ENCODE measurements at regions not wholly inside any gene's neighbourhood (a gene's known extent, or its start where the extent isn't known, plus 50 kb on each side); places are given as distances from the start of the nearest gene placed in this dataset.

GRCh38 chr2:2642906-2643890 is 312.1 kb upstream of the MYT1L start:
- H3K9me3 ChIP-seq, result no peaks in the 10 kb centered on the region
- no peaks in the 10 kb centered on the region for H3K27me3 ChIP-seq (ENCODE audit: low read depth)
- no peak for DNase-seq (ENCODE audit: low spot score in 2 of 2)
- no peaks in the 10 kb centered on the region for H3K36me3 ChIP-seq (replicated peaks)
- in situ Hi-C loops (cut with MboI; ENCODE audit: low sequenced_read_pairs), result no loop called here
- H3K4me1 ChIP-seq, result no peaks in the 10 kb centered on the region
- H3K4me3 ChIP-seq, result no peak overlapping the region

DNA sequence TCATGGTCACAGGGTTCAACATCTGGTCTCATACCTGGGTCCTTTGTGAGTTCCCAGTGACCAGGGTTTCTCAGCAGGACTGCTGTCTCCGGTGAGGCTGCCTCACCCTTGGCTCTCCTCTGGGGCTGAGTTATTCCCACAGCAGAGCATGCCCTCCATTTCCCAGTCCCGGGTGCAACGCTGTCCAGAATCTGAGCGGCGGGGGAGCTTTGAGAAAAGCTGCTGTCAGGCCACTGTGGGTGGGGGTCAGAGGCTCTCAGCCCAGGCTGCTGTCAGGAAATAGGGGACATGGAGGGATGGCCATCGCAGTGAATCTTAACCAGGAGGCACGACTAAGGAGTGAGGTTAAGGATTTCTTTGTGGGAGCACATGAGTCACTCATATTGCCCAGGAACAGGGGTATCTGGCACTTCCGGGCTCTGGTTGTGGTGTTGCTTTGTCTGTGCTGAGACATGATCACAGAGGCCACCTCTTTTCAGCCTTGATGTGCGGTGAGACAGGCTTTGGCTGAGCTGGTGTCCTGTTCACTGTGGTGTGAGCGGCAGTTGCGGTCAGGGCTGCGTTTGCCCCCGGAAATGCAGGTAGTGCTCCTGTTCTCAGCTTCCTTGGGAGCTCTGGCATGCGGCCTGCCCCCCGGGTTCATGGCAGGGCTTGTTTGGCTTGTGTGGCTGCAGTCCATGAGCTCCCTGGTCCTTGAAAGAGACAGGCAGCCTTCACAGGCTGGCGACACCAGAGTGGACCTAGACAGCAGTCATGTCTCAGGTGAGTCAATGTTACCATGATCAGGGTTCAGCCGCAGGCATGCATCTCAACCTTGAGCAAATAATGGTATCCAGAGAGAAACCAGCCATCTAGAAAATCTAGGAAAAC is 310.7 kb upstream of the MYT1L start:
- in situ Hi-C loops (cut with MboI; ENCODE audit: low sequenced_read_pairs), result no loop called here
- DNase-seq (ENCODE audit: low spot score in 2 of 2), result no peak
- H3K4me1 ChIP-seq, result no peaks in the 10 kb centered on the region

DNA sequence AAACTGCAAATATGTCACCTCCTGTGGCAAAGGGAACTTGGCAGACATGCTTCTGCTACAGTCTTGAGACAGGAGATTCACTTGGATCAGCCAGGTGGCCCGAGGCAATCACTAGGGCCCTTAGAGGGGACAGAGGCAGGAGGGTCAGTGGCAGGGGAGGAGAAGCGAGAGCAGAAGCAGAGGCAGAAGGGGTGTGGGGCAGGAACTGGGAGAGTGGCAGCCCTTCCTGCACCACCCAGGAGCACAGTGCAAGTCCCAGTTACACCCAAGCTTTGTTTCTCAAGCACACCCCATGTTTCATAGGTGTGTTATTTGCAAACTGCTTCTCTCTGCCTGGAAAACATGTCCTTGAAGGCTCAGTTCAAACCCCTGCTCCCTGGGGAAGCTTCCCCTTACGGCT is 309.7 kb upstream of the MYT1L start:
- no peak for DNase-seq (ENCODE audit: low spot score in 2 of 2)
- no peaks in the 10 kb centered on the region for H3K4me1 ChIP-seq
- H3K27me3 ChIP-seq (ENCODE audit: low read depth), result no peaks in the 10 kb centered on the region
- in situ Hi-C loops (cut with MboI; ENCODE audit: low sequenced_read_pairs), result no loop called here
- no peaks in the 10 kb centered on the region for H3K36me3 ChIP-seq (replicated peaks)
- H3K9me3 ChIP-seq, result no peaks in the 10 kb centered on the region
- no peak overlapping the region for H3K4me3 ChIP-seq

More for the DNA sequence above, 310.7 kb upstream of the MYT1L start:
- Histone ChIP-seq H3K36me3 (replicated peaks) (no peaks in the 10 kb centered on the region), H3K9me3 (no peaks in the 10 kb centered on the region), H3K4me3 (no peak overlapping the region), H3K27me3 (ENCODE audit: low read depth) (no peaks in the 10 kb centered on the region)

DNA sequence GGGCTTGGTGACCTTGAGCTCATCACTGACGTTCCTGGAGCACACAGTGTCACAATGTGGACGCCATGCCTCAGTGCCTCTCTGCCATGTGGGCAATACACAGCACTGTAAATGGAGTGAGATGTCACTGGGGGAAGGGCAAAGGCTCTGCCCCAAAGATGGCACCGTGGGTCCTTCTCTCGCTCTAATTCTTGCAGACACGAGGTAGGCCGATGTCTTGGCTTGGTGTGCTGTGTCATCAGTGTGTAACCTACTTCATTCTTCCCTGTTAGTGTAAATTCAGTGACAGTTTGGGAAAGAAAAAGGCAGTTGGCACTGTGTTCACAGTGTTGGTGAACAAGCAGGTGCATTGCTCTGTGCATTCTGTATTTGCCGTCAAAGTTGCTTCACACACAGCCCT is 309.3 kb upstream of the MYT1L start:
- H3K27me3 ChIP-seq (ENCODE audit: low read depth), result no peaks in the 10 kb centered on the region
- H3K36me3 ChIP-seq (replicated peaks), result no peaks in the 10 kb centered on the region
- H3K4me1 ChIP-seq, result no peaks in the 10 kb centered on the region
- DNase-seq (ENCODE audit: low spot score in 2 of 2), result no peak
- H3K9me3 ChIP-seq, result no peaks in the 10 kb centered on the region
- in situ Hi-C loops (cut with MboI; ENCODE audit: low sequenced_read_pairs), result no loop called here
- no peak overlapping the region for H3K4me3 ChIP-seq

DNA sequence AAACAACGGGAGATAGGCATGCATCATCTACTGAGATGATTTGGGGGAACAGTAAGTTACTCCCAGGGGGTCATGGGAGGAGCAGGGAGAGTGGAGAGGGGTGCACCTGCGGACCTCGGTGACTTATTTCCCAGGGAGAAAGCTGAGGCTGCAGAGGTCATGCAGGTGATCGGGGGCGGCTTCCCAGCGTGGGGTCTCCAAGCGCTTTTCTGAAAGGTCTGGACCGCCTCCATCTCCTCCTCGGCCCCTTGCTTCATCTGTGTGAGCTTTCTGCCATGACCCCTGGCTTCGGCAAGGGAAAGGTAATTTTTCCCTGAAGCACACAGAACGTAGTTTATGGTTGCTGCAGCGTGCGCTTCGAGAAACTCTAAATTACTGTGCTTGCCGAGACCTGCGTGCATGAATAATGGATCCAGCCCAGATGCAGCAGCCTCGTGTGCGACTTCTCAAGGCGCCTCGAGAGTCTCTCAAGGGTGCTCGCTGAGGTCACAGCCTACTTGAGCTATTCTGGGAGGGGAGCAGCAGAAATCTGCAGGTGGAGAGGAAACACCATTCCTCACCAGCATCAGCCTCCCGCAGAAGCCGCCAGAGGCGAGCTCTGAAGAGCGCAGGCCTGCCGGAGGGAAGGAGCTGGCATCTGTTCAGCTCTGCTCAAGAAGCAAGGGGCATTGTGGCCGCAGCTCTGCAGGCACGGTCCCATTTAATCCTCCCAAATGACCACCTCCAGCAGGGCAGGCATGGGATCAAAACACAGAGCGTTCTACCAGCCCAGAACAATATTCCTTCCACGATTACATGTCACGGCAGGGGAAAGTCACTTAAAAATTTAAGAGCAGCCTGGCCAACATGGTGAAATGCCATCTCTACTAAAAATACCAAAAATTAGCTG is 308.4 kb upstream of the MYT1L start:
- no peak for DNase-seq (ENCODE audit: low spot score in 2 of 2)
- Histone ChIP-seq H3K4me1 (no peaks in the 10 kb centered on the region), H3K4me3 (no peak overlapping the region), H3K9me3 (no peaks in the 10 kb centered on the region), H3K27me3 (ENCODE audit: low read depth) (no peaks in the 10 kb centered on the region), H3K36me3 (replicated peaks) (no peaks in the 10 kb centered on the region)
- in situ Hi-C loops (cut with MboI; ENCODE audit: low sequenced_read_pairs), result no loop called here

DNA sequence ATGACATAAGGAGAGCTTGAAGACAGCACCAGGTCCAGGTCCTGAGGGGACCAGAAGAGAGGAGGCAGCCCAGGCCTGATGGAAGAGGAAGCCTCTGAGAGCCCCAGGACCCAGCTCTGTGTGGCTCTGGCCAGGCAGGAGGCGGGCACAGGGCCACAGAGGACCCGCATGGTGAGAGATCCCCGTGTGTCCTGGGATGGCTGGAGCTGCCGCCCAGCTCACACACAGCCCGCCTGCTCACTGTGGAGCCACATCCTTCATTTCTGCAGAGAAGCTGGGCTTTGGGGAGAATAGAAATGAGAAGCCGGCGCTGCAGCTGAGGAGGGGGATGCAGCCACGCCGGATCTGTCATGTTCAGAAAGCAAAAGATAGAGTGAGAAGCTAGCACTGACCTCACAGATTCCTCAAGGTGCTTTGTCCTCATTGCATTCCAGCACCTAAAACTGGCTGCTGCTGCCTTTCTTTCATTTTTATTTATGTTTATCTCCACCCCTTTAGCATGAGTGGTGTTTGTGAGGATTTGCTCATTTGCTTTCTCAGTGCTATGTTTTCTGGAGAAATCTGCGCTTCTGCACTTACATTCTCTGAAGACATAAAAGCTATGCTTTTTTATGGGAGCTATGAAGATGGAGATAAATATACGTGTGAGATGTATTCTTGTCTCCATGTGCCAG is 307.6 kb upstream of the MYT1L start:
- no peaks in the 10 kb centered on the region for H3K27me3 ChIP-seq (ENCODE audit: low read depth)
- H3K4me3 ChIP-seq, result no peak overlapping the region
- no peaks in the 10 kb centered on the region for H3K4me1 ChIP-seq
- DNase-seq (ENCODE audit: low spot score in 2 of 2), result no peak
- no peaks in the 10 kb centered on the region for H3K36me3 ChIP-seq (replicated peaks)
- H3K9me3 ChIP-seq, result no peaks in the 10 kb centered on the region
- in situ Hi-C loops (cut with MboI; ENCODE audit: low sequenced_read_pairs), result no loop called here

GRCh38 chr2:2636813-2637212 is 305.7 kb upstream of the MYT1L start:
- H3K4me1 ChIP-seq, result no peaks in the 10 kb centered on the region
- in situ Hi-C loops (cut with MboI; ENCODE audit: low sequenced_read_pairs), result no loop called here
- no peaks in the 10 kb centered on the region for H3K27me3 ChIP-seq (ENCODE audit: low read depth)

GRCh38 chr2:2635025-2635528 is 304.0 kb upstream of the MYT1L start:
- no peaks in the 10 kb centered on the region for H3K9me3 ChIP-seq
- in situ Hi-C loops (cut with MboI; ENCODE audit: low sequenced_read_pairs), result no loop called here
- DNase-seq (ENCODE audit: low spot score in 2 of 2), result no peak
- H3K36me3 ChIP-seq (replicated peaks), result no peaks in the 10 kb centered on the region
- no peak overlapping the region for H3K4me3 ChIP-seq
- H3K27me3 ChIP-seq (ENCODE audit: low read depth), result no peaks in the 10 kb centered on the region
- no peaks in the 10 kb centered on the region for H3K4me1 ChIP-seq

More at GRCh38 chr2:2636813-2637212, 305.7 kb upstream of the MYT1L start:
- Histone ChIP-seq H3K9me3 (no peaks in the 10 kb centered on the region), H3K4me3 (no peak overlapping the region), H3K36me3 (replicated peaks) (no peaks in the 10 kb centered on the region)
- DNase-seq (ENCODE audit: low spot score in 2 of 2), result no peak

DNA sequence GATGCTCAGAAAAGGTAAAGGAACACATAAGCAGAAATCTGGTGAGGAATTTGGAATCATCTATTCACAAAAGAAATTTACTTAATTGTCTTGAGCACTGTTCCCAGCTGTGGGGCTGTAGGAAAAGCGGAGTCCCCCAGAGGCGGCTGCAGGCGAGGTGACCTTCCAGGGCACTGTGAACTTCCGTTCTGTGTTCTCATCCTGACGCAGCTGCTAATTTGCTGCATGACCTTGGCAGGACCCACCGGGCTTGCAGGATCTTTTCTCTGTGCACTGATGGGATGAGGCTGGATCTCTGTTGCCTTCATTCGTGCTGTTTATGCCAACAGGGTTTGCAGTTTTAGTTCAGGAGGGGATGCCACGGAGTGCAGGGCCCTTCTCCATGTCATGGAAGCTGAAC is 301.9 kb upstream of the MYT1L start:
- no peaks in the 10 kb centered on the region for H3K36me3 ChIP-seq (replicated peaks)
- no peaks in the 10 kb centered on the region for H3K9me3 ChIP-seq
- H3K4me1 ChIP-seq, result no peaks in the 10 kb centered on the region
- H3K4me3 ChIP-seq, result no peak overlapping the region
- in situ Hi-C loops (cut with MboI; ENCODE audit: low sequenced_read_pairs), result no loop called here
- no peaks in the 10 kb centered on the region for H3K27me3 ChIP-seq (ENCODE audit: low read depth)
- no peak for DNase-seq (ENCODE audit: low spot score in 2 of 2)

DNA sequence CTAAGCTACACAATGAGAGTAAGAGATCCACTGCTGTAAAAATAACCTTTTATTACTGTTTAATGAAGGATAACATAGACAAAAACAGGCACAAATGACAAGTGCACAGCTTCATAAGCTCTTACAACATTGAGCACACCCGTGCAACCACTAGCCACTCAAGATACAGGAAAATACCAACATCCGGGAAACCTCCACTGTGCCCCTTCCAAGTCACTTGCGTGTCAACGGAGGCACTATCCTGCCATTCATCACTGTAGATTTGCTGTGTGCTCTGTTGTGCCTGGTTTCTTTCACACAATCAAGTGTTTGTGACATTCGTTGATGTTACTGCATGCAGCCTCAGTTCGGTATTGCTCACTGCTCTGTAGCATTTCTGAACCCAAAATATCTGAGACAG is 292.9 kb upstream of the MYT1L start:
- no peak overlapping the region for H3K4me3 ChIP-seq
- H3K27me3 ChIP-seq (ENCODE audit: low read depth), result no peaks in the 10 kb centered on the region
- in situ Hi-C loops (cut with MboI; ENCODE audit: low sequenced_read_pairs), result no loop called here
- DNase-seq (ENCODE audit: low spot score in 2 of 2), result no peak
- no peaks in the 10 kb centered on the region for H3K4me1 ChIP-seq
- H3K9me3 ChIP-seq, result no peaks in the 10 kb centered on the region
- no peaks in the 10 kb centered on the region for H3K36me3 ChIP-seq (replicated peaks)

DNA sequence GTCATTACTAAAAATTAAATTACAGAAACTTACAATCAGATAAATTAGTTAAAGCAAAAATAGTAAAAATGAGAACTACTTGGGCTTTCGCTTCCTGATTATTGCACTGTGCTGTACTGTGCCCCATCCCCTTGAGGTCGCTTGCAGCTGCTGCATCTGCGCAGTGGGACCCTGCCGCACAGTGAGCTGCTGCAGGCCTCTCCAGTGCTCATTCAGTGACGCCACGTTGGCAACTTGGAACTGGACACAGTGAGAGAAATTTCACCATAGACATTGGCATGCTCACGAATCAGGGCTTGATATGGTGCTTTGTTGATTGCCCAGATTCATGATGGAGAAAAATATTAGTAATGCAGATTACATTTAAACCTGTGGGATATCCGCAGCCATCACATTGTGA is 290.8 kb upstream of the MYT1L start:
- in situ Hi-C loops (cut with MboI; ENCODE audit: low sequenced_read_pairs), result no loop called here
- Histone ChIP-seq H3K4me1 (no peaks in the 10 kb centered on the region), H3K9me3 (no peaks in the 10 kb centered on the region), H3K4me3 (no peak overlapping the region), H3K27me3 (ENCODE audit: low read depth) (no peaks in the 10 kb centered on the region), H3K36me3 (replicated peaks) (no peaks in the 10 kb centered on the region)
- no peak for DNase-seq (ENCODE audit: low spot score in 2 of 2)

GRCh38 chr2:2620604-2621003 is 289.5 kb upstream of the MYT1L start:
- Histone ChIP-seq H3K36me3 (replicated peaks) (no peaks in the 10 kb centered on the region), H3K9me3 (no peaks in the 10 kb centered on the region), H3K4me1 (no peaks in the 10 kb centered on the region), H3K4me3 (no peak overlapping the region), H3K27me3 (ENCODE audit: low read depth) (no peaks in the 10 kb centered on the region)
- in situ Hi-C loops (cut with MboI; ENCODE audit: low sequenced_read_pairs), result no loop called here
- no peak for DNase-seq (ENCODE audit: low spot score in 2 of 2)

DNA sequence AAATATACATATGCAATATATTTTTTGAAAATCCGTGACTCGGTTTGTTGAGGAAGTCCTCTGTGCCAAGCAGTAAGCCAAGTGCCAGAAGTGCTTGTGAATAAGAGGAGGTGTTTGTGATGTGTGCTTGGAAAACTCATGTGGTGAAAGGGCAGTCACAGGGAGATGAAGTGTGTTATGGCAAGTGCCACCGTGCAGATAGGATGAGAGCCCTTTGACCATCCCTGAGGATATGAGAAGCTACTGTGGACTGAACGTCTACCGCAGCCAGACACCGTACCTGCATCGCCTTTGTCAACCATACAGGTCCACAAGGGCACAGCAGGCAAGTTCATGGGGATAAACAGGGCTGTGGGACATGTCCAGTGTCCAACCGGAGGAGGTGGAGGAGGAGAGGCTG is 288.9 kb upstream of the MYT1L start:
- Histone ChIP-seq H3K9me3 (no peaks in the 10 kb centered on the region), H3K27me3 (ENCODE audit: low read depth) (no peaks in the 10 kb centered on the region), H3K4me3 (no peak overlapping the region), H3K4me1 (no peaks in the 10 kb centered on the region), H3K36me3 (replicated peaks) (no peaks in the 10 kb centered on the region)
- no peak for DNase-seq (ENCODE audit: low spot score in 2 of 2)
- in situ Hi-C loops (cut with MboI; ENCODE audit: low sequenced_read_pairs), result no loop called here
